ENCODE measurements at regions not wholly inside any gene's neighbourhood (a gene's known extent, or its start where the extent isn't known, plus 50 kb on each side); places are given as distances from the start of the nearest gene placed in this dataset.

- TF ChIP-seq CTCF (IDR thresholded peaks at IDR 0.05; ENCODE audit: partially characterized antibody, unreplicated experiment): no peak
- Mint-ChIP-seq H3K9me3 (ENCODE audit: unreplicated experiment) (no peaks in the 10 kb centered on the region), H3K27me3 (ENCODE audit: unreplicated experiment) (no peaks in the 10 kb centered on the region), H3K4me1 (ENCODE audit: low read depth, unreplicated experiment) (no peaks in the 10 kb centered on the region), H3K27ac (ENCODE audit: unreplicated experiment) (no peak overlapping the region), H3K36me3 (ENCODE audit: unreplicated experiment) (no peaks in the 10 kb centered on the region), H3K4me3 (ENCODE audit: unreplicated experiment) (no peak overlapping the region)
- DNase-seq: no peak
Measured at GRCh38 chr4:84239278-84239845, 259.7 kb downstream of the NKX6-1 start.

GRCh38 chr4:84238247-84239090, 260.6 kb downstream of the NKX6-1 start:
- Mint-ChIP-seq H3K4me3 (ENCODE audit: unreplicated experiment) (no peak overlapping the region), H3K9me3 (ENCODE audit: unreplicated experiment) (no peaks in the 10 kb centered on the region), H3K4me1 (ENCODE audit: low read depth, unreplicated experiment) (no peaks in the 10 kb centered on the region), H3K36me3 (ENCODE audit: unreplicated experiment) (no peaks in the 10 kb centered on the region), H3K27me3 (ENCODE audit: unreplicated experiment) (no peaks in the 10 kb centered on the region), H3K27ac (ENCODE audit: unreplicated experiment) (no peak overlapping the region)
- no peak for DNase-seq
- TF ChIP-seq CTCF (IDR thresholded peaks at IDR 0.05; ENCODE audit: partially characterized antibody, unreplicated experiment): no peak

- Mint-ChIP-seq H3K36me3 (ENCODE audit: unreplicated experiment) (no peaks in the 10 kb centered on the region), H3K27me3 (ENCODE audit: unreplicated experiment) (peaks cover 2% of the 10 kb centered on the region), H3K9me3 (ENCODE audit: unreplicated experiment) (no peaks in the 10 kb centered on the region), H3K4me1 (ENCODE audit: low read depth, unreplicated experiment) (no peaks in the 10 kb centered on the region), H3K27ac (ENCODE audit: unreplicated experiment) (no peak overlapping the region), H3K4me3 (ENCODE audit: unreplicated experiment) (no peak overlapping the region)
- no peak for DNase-seq
- TF ChIP-seq CTCF (IDR thresholded peaks at IDR 0.05; ENCODE audit: partially characterized antibody, unreplicated experiment): no peak
Measured at GRCh38 chr4:84237008-84237407, 262.1 kb downstream of the NKX6-1 start.

- Mint-ChIP-seq H3K27me3 (ENCODE audit: unreplicated experiment) (peaks cover 2% of the 10 kb centered on the region), H3K36me3 (ENCODE audit: unreplicated experiment) (no peaks in the 10 kb centered on the region), H3K4me1 (ENCODE audit: low read depth, unreplicated experiment) (no peaks in the 10 kb centered on the region), H3K4me3 (ENCODE audit: unreplicated experiment) (no peak overlapping the region), H3K27ac (ENCODE audit: unreplicated experiment) (no peak overlapping the region), H3K9me3 (ENCODE audit: unreplicated experiment) (no peaks in the 10 kb centered on the region)
- no peak for TF ChIP-seq CTCF (IDR thresholded peaks at IDR 0.05; ENCODE audit: partially characterized antibody, unreplicated experiment)
- no peak for DNase-seq
Measured at GRCh38 chr4:84235126-84235944, 263.8 kb downstream of the NKX6-1 start.
